Neural cell (in vitro differentiated cells): ENCODE measurements at regions not wholly inside any gene's neighbourhood (a gene's known extent, or its start where the extent isn't known, plus 50 kb on each side); places are given as distances from the start of the nearest gene placed in this dataset.

Experiments
- H2AFZ ChIP-seq: fragments of 200-600, 300-800 bp; sonication (generic), shearing (Covaris generic); 2 replicates; pipeline ENCODE4 v1.6.0; 2014; ENCODE audit warnings: low read depth, mild to moderate bottlenecking, antibody characterized with exemption, low read length, moderate library complexity
- H3F3A ChIP-seq: fragments of 200-600 bp; shearing (Covaris generic); 2 replicates; pipeline ENCODE4 v1.6.1; 2016; ENCODE audit warnings: mild to moderate bottlenecking, moderate library complexity, mixed read lengths, antibody characterized with exemption, low read length; ENCODE audit not compliant: insufficient read depth, poor library complexity, severe bottlenecking
- H3K27ac ChIP-seq: fragments of 200-600, 300-800 bp; sonication (generic), shearing (Covaris generic); 2 replicates; pipeline ENCODE4 v1.5.1; 2014; ENCODE audit warnings: mild to moderate bottlenecking, low read length, moderate library complexity
- H3K27me3 ChIP-seq: fragments of 300-800, 200-600 bp; sonication (generic), shearing (Covaris generic); 2 replicates; pipeline ENCODE4 v1.6.0; 2014; ENCODE audit warnings: mild to moderate bottlenecking, low read depth, low read length, moderate library complexity; ENCODE audit not compliant: insufficient read depth
- H3K36me3 ChIP-seq: fragments of 300-800, 200-600 bp; sonication (generic), shearing (Covaris generic); 2 replicates; pipeline ENCODE4 v1.5.1; 2014; ENCODE audit warnings: mild to moderate bottlenecking, antibody characterized with exemption, low read length, moderate library complexity; ENCODE audit not compliant: insufficient read depth
- H3K4me2 ChIP-seq: fragments of 300-800, 200-600 bp; sonication (generic), shearing (Covaris generic); 2 replicates; pipeline ENCODE4 v1.6.0; 2014; ENCODE audit warnings: mild to moderate bottlenecking, low read length
- H3K4me3 ChIP-seq: fragments of 300-800, 200-600 bp; sonication (generic), shearing (Covaris generic); 2 replicates; pipeline ENCODE4 v1.5.1; 2014; ENCODE audit warnings: mild to moderate bottlenecking, low read length, moderate library complexity
- H3K79me2 ChIP-seq: fragments of 200-600 bp; shearing (Covaris generic); replicated peaks from 2 replicates; pipeline ENCODE4 v1.6.0; 2014; ENCODE audit warnings: mild to moderate bottlenecking, low read length, moderate library complexity; ENCODE audit not compliant: insufficient read depth
- H3K9ac ChIP-seq: fragments of 300-800, 200-600 bp; sonication (generic), shearing (Covaris generic); 2 replicates; pipeline ENCODE4 v1.6.1; 2016; ENCODE audit warnings: mild to moderate bottlenecking, low read length, mixed read lengths
- H3K9me2 ChIP-seq: fragments of 200-600 bp; shearing (Covaris generic); 2 replicates; pipeline ENCODE4 v1.6.1; 2016; ENCODE audit warnings: mild to moderate bottlenecking, low read length, mixed read lengths; ENCODE audit not compliant: insufficient read depth
- H3K9me3 ChIP-seq: fragments of 200-600, 300-800 bp; sonication (generic), shearing (Covaris generic); 2 replicates; pipeline ENCODE4 v1.6.1; 2016; ENCODE audit warnings: mild to moderate bottlenecking, mixed run types, low read length, moderate library complexity, mixed read lengths
- H4K20me1 ChIP-seq: fragments of 200-600 bp; shearing (Covaris generic); 2 replicates; pipeline ENCODE4 v1.6.1; 2016; ENCODE audit warnings: mild to moderate bottlenecking, mixed run types; ENCODE audit not compliant: insufficient read depth
- CTCF ChIP-seq: fragments of 450-650 bp; IDR thresholded peaks from 2 replicates; pipeline ENCODE4 v1.5.1; 2014; ENCODE audit warnings: antibody characterized with exemption, mild to moderate bottlenecking, moderate library complexity; ENCODE audit not compliant: poor library complexity, severe bottlenecking
- EP300 ChIP-seq: fragments of 450-650 bp; conservative IDR thresholded peaks from 2 replicates; pipeline ENCODE4 v1.6.1; 2014; ENCODE audit warnings: antibody characterized with exemption, mild to moderate bottlenecking, moderate library complexity; ENCODE audit not compliant: poor library complexity, severe bottlenecking
- EZH2 ChIP-seq: fragments of 200-600, 300-800 bp; shearing (Covaris generic), sonication (generic); IDR thresholded peaks from 2 replicates; pipeline ENCODE4 v1.6.1; 2014; ENCODE audit warnings: antibody characterized with exemption, low read length, borderline replicate concordance, mild to moderate bottlenecking; ENCODE audit not compliant: insufficient read depth, poor library complexity, severe bottlenecking
- MXI1 ChIP-seq: fragments of 450-650 bp; conservative IDR thresholded peaks from 2 replicates; pipeline ENCODE4 v1.6.1; 2014; ENCODE audit warnings: antibody characterized with exemption, mild to moderate bottlenecking; ENCODE audit not compliant: poor library complexity, severe bottlenecking
- POLR2AphosphoS5 ChIP-seq: IDR thresholded peaks from 2 replicates; pipeline ENCODE4 v1.6.1; 2012
- RAD21 ChIP-seq: fragments of 450-650 bp; conservative IDR thresholded peaks from 2 replicates; pipeline ENCODE4 v1.6.1; 2014; ENCODE audit warnings: antibody characterized with exemption, mild to moderate bottlenecking, moderate library complexity
- REST ChIP-seq: IDR thresholded peaks from 2 replicates; pipeline ENCODE4 v1.6.1; 2012; ENCODE audit warnings: borderline replicate concordance
- SMC3 ChIP-seq: fragments of 450-650 bp; conservative IDR thresholded peaks from 2 replicates; pipeline ENCODE4 v1.6.1; 2014; ENCODE audit warnings: antibody characterized with exemption, mild to moderate bottlenecking, moderate library complexity; ENCODE audit not compliant: poor library complexity
- TAF1 ChIP-seq: IDR thresholded peaks from 2 replicates; pipeline ENCODE4 v1.6.1; 2012; ENCODE audit warnings: low read depth

- Histone ChIP-seq H3K9ac (no peak overlapping the region), H3F3A (no peaks in the 10 kb centered on the region), H3K9me2 (no peaks in the 10 kb centered on the region), H3K9me3 (no peaks in the 10 kb centered on the region), H3K27me3 (no peaks in the 10 kb centered on the region), H3K79me2 (no peaks in the 10 kb centered on the region), H3K4me2 (no peak overlapping the region), H4K20me1 (no peaks in the 10 kb centered on the region), H3K36me3 (no peaks in the 10 kb centered on the region), H3K4me3 (no peak overlapping the region), H2AFZ (no peak overlapping the region), H3K27ac (no peak overlapping the region)
- TF ChIP-seq EZH2: no peak
- TF ChIP-seq MXI1: no peak
- TF ChIP-seq TAF1: no peak
- TF ChIP-seq EP300: no peak
- TF ChIP-seq POLR2AphosphoS5: no peak
- TF ChIP-seq REST: no peak
- TF ChIP-seq RAD21: no peak
- TF ChIP-seq SMC3: no peak
- no peak for TF ChIP-seq CTCF
Observed at GRCh38 chr11:130583801-130584211, 135.4 kb downstream of the ADAMTS15 start.

- no peak overlapping the region for H3K27ac ChIP-seq
- no peak for TF ChIP-seq REST
- TF ChIP-seq POLR2AphosphoS5: no peak
- no peak for TF ChIP-seq RAD21
- TF ChIP-seq EZH2: no peak
- no peak for TF ChIP-seq MXI1
- H3K36me3 ChIP-seq: no peaks in the 10 kb centered on the region
- H4K20me1 ChIP-seq: no peaks in the 10 kb centered on the region
- no peak overlapping the region for H3K4me3 ChIP-seq
- no peak overlapping the region for H2AFZ ChIP-seq
- no peaks in the 10 kb centered on the region for H3F3A ChIP-seq
- H3K27me3 ChIP-seq: no peaks in the 10 kb centered on the region
- H3K9me2 ChIP-seq: no peaks in the 10 kb centered on the region
- no peak overlapping the region for H3K4me2 ChIP-seq
- H3K79me2 ChIP-seq: no peaks in the 10 kb centered on the region
- H3K9me3 ChIP-seq: no peaks in the 10 kb centered on the region
- H3K9ac ChIP-seq: no peak overlapping the region
Observed at GRCh38 chr11:130585545-130585944, 137.1 kb downstream of the ADAMTS15 start.
